SK-N-SH treated with all-trans-retinoic acid at 6 μM for 48 hours (cell line): ENCODE measurements at regions not wholly inside any gene's neighbourhood (a gene's known extent, or its start where the extent isn't known, plus 50 kb on each side); places are given as distances from the start of the nearest gene placed in this dataset.

Experiments
- ATAC-seq: fragments of 200-7000 bp; cut with Tn5 transposase; 3 replicates; pipeline ENCODE4 v1.9.1; 2020; ENCODE audit warnings: mild to moderate bottlenecking, moderate library complexity
- ARNTL ChIP-seq: fragments of 450-650 bp; formaldehyde crosslinking; IDR thresholded peaks from 2 replicates; pipeline ENCODE4 v1.5.0; 2020; ENCODE audit warnings: low read depth, mild to moderate bottlenecking, moderate library complexity, borderline replicate concordance
- BACH2 ChIP-seq: fragments of 250-450 bp; sonication (Bioruptor Pico); IDR thresholded peaks from 2 replicates; pipeline ENCODE4 v1.9.0; 2021; ENCODE audit warnings: mild to moderate bottlenecking, borderline replicate concordance
- CSDC2 ChIP-seq: fragments of 250-450 bp; sonication (Bioruptor Pico); IDR thresholded peaks from 2 replicates; pipeline ENCODE4 v1.5.0; 2020; ENCODE audit warnings: mild to moderate bottlenecking, moderate library complexity
- ESRRG ChIP-seq: fragments of 250-450 bp; sonication (Bioruptor Pico); IDR thresholded peaks from 2 replicates; pipeline ENCODE4 v1.6.1; 2021; ENCODE audit warnings: mild to moderate bottlenecking
- GLIS3 ChIP-seq: fragments of 250-450 bp; sonication (Bioruptor Pico); IDR thresholded peaks from 2 replicates; pipeline ENCODE4 v1.5.0; 2020; ENCODE audit warnings: mild to moderate bottlenecking, moderate library complexity
- ISL1 ChIP-seq: fragments of 250-450 bp; sonication (Bioruptor Pico); IDR thresholded peaks from 2 replicates; pipeline ENCODE4 v2.1.2; 2022; ENCODE audit warnings: mild to moderate bottlenecking, moderate library complexity
- OSR1 ChIP-seq: fragments of 250-450 bp; sonication (Bioruptor Pico); IDR thresholded peaks from 2 replicates; pipeline ENCODE4 v1.8.0; 2022; ENCODE audit warnings: moderate library complexity, mild to moderate bottlenecking, inconsistent platforms
- PPARA ChIP-seq: fragments of 250-450 bp; sonication (Bioruptor Pico); IDR thresholded peaks from 2 replicates; pipeline ENCODE4 v1.5.0; 2020; ENCODE audit warnings: mild to moderate bottlenecking, borderline replicate concordance
- RARB ChIP-seq: fragments of 250-450 bp; sonication (Bioruptor Pico); IDR thresholded peaks from 2 replicates; pipeline ENCODE4 v1.8.0; 2021; ENCODE audit warnings: mild to moderate bottlenecking, moderate library complexity
- TCF4 ChIP-seq: fragments of 250-450 bp; sonication (Bioruptor Pico); IDR thresholded peaks from 2 replicates; pipeline ENCODE4 v1.8.0; 2021; ENCODE audit warnings: mild to moderate bottlenecking, moderate library complexity, borderline replicate concordance
- TOX ChIP-seq: fragments of 250-450 bp; sonication (Bioruptor Pico); IDR thresholded peaks from 2 replicates; pipeline ENCODE4 v1.8.0; 2021; ENCODE audit warnings: mild to moderate bottlenecking, moderate library complexity, borderline replicate concordance
- ZC3H10 ChIP-seq: fragments of 250-450 bp; sonication (Bioruptor Pico); IDR thresholded peaks from 2 replicates; pipeline ENCODE4 v1.5.1; 2021; ENCODE audit warnings: mild to moderate bottlenecking, moderate library complexity
- ZFP3 ChIP-seq: fragments of 250-450 bp; sonication (Bioruptor Pico); IDR thresholded peaks from 2 replicates; pipeline ENCODE4 v1.5.0; 2020; ENCODE audit warnings: mild to moderate bottlenecking, moderate library complexity
- ZFP30 ChIP-seq: fragments of 450-650 bp; formaldehyde crosslinking; IDR thresholded peaks from 2 replicates; pipeline ENCODE4 v1.5.0; 2022; ENCODE audit warnings: mild to moderate bottlenecking, moderate library complexity
- ZNF565 ChIP-seq: fragments of 450-650 bp; formaldehyde crosslinking; conservative IDR thresholded peaks from 2 replicates; pipeline ENCODE4 v1.5.0; 2020; ENCODE audit warnings: low read depth, mild to moderate bottlenecking, moderate library complexity
- ZNF70 ChIP-seq: fragments of 450-650 bp; formaldehyde crosslinking; IDR thresholded peaks from 2 replicates; pipeline ENCODE4 v1.5.0; 2020; ENCODE audit warnings: mild to moderate bottlenecking, moderate library complexity
- ZNF8 ChIP-seq: fragments of 450-650 bp; formaldehyde crosslinking; IDR thresholded peaks from 2 replicates; pipeline ENCODE4 v1.5.0; 2020; ENCODE audit warnings: mild to moderate bottlenecking, moderate library complexity
- TF ChIP-seq, protein P1 (sequence below): fragments of 250-450 bp; sonication (Bioruptor Pico); IDR thresholded peaks from 2 replicates; pipeline ENCODE4 v1.5.1; 2021; ENCODE audit warnings: mild to moderate bottlenecking, moderate library complexity
- TF ChIP-seq, protein P2 (sequence below): fragments of 250-450 bp; sonication (Bioruptor Pico); IDR thresholded peaks from 2 replicates; pipeline ENCODE4 v1.8.0; 2020; ENCODE audit warnings: mild to moderate bottlenecking, moderate library complexity, borderline replicate concordance
- TF ChIP-seq, protein P3 (sequence below): fragments of 250-450 bp; sonication (Bioruptor Pico); IDR thresholded peaks from 2 replicates; pipeline ENCODE4 v1.5.1; 2020; ENCODE audit warnings: low read depth, mild to moderate bottlenecking, moderate library complexity
- TF ChIP-seq, protein P4 (sequence below): fragments of 250-450 bp; sonication (Bioruptor Pico); IDR thresholded peaks from 2 replicates; pipeline ENCODE4 v1.5.0; 2020; ENCODE audit warnings: mild to moderate bottlenecking, moderate library complexity
- TF ChIP-seq, protein P5 (sequence below): fragments of 250-450 bp; sonication (Bioruptor Pico); IDR thresholded peaks from 2 replicates; pipeline ENCODE4 v1.8.0; 2021; ENCODE audit warnings: low read depth, mild to moderate bottlenecking, moderate library complexity, borderline replicate concordance

DNA sequence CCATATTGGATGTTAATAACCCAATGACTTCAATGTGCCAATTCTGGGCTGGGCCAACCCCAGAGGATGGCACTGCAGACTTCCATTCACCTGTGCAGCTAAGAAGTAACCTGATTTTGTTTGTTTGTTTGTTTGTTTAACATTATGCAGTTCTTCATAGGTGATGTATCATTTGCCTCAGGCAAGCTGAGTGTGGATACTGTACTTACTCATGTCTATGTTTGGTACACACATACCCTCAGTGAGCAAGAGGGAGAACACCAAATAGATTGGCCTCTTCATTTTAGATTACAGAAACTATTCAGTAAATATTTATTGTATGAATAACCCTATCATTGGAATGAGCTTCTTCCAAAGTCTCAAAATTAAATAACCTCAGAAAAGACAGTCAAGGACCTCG, 180.2 kb upstream of the SMC2 start:
- ATAC-seq = no peak
- TF ChIP-seq, protein P1, sequence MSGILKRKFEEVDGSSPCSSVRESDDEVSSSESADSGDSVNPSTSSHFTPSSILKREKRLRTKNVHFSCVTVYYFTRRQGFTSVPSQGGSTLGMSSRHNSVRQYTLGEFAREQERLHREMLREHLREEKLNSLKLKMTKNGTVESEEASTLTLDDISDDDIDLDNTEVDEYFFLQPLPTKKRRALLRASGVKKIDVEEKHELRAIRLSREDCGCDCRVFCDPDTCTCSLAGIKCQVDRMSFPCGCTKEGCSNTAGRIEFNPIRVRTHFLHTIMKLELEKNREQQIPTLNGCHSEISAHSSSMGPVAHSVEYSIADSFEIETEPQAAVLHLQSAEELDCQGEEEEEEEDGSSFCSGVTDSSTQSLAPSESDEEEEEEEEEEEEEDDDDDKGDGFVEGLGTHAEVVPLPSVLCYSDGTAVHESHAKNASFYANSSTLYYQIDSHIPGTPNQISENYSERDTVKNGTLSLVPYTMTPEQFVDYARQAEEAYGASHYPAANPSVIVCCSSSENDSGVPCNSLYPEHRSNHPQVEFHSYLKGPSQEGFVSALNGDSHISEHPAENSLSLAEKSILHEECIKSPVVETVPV (CRISPR knock-in tag) = no peak
- TF ChIP-seq TOX (CRISPR knock-in tag) (no peak), PPARA (CRISPR knock-in tag) (no peak), BACH2 (no peak), ZFP30 (CRISPR knock-in tag) (no peak), OSR1 (CRISPR knock-in tag) (no peak), CSDC2 (CRISPR knock-in tag) (no peak), ZC3H10 (CRISPR knock-in tag) (no peak), ESRRG (CRISPR knock-in tag) (no peak), ISL1 (CRISPR knock-in tag) (no peak)
- TF ChIP-seq, protein P2, sequence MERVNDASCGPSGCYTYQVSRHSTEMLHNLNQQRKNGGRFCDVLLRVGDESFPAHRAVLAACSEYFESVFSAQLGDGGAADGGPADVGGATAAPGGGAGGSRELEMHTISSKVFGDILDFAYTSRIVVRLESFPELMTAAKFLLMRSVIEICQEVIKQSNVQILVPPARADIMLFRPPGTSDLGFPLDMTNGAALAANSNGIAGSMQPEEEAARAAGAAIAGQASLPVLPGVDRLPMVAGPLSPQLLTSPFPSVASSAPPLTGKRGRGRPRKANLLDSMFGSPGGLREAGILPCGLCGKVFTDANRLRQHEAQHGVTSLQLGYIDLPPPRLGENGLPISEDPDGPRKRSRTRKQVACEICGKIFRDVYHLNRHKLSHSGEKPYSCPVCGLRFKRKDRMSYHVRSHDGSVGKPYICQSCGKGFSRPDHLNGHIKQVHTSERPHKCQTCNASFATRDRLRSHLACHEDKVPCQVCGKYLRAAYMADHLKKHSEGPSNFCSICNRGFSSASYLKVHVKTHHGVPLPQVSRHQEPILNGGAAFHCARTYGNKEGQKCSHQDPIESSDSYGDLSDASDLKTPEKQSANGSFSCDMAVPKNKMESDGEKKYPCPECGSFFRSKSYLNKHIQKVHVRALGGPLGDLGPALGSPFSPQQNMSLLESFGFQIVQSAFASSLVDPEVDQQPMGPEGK (CRISPR knock-in tag) = no peak

DNA sequence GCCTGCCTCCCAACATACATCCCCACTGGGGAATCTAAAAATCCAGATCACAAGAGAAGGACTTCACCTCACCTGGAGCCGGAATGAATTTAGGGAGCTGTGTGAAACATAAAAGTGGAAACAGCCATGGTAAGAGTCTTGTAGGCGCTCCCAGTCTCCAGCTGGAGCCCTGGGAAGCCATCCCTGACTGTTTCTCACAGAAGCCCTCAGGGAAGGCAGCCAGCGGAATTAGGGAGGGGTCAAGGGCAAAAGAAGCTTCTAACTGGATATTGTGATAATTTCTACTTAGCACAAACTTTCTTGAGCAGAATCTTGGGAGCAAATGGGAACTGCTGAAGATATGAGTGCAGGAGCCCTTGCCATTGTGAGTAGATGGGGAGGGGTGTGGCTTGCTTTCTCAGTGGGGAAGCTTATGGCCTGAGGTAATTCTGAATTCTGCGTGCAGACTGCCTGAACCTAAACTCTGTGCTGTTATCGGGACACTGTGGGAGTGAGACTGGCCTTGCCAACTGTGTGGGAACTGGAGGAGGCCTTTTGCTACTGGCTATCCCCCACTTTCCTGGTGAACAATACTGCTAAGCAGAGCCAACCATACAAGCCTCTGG, 174.4 kb upstream of the SMC2 start:
- TF ChIP-seq ZFP3 (CRISPR knock-in tag) = no peak
- no peak for TF ChIP-seq ZNF70
- TF ChIP-seq ARNTL (CRISPR knock-in tag) = no peak
- TF ChIP-seq, protein P3, sequence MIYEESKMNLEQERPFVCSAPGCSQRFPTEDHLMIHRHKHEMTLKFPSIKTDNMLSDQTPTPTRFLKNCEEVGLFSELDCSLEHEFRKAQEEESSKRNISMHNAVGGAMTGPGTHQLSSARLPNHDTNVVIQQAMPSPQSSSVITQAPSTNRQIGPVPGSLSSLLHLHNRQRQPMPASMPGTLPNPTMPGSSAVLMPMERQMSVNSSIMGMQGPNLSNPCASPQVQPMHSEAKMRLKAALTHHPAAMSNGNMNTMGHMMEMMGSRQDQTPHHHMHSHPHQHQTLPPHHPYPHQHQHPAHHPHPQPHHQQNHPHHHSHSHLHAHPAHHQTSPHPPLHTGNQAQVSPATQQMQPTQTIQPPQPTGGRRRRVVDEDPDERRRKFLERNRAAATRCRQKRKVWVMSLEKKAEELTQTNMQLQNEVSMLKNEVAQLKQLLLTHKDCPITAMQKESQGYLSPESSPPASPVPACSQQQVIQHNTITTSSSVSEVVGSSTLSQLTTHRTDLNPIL = no peak
- TF ChIP-seq ZC3H10 (CRISPR knock-in tag) = no peak
- ATAC-seq = no peak

DNA sequence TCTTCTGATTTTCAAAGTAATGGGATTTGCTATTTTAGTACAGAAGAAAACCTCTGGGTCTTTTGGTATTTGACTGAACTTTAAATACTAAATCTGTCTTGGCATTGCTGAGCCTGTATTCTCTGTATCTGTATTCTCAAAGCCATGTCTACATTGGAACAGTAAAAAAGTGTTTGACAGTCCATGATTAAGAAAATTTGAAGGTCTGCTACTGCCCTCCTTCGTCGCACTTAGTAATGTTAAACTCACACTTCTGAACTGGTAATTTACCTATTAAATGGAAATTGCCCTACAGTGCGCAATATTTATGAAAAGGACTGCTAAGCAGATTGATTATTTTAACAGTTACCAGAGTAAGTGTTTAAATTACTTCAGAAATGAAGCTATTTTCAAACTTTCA, 165.7 kb upstream of the SMC2 start:
- TF ChIP-seq ZNF565 (CRISPR knock-in tag) (no peak), TCF4 (CRISPR knock-in tag) (no peak), ARNTL (CRISPR knock-in tag) (no peak), ZNF8 (no peak), ZFP3 (CRISPR knock-in tag) (no peak), ISL1 (CRISPR knock-in tag) (no peak), ZFP30 (CRISPR knock-in tag) (no peak), ESRRG (CRISPR knock-in tag) (no peak), ZC3H10 (CRISPR knock-in tag) (no peak), RARB (CRISPR knock-in tag) (no peak), CSDC2 (CRISPR knock-in tag) (no peak), GLIS3 (CRISPR knock-in tag) (no peak)
- TF ChIP-seq, protein P4, sequence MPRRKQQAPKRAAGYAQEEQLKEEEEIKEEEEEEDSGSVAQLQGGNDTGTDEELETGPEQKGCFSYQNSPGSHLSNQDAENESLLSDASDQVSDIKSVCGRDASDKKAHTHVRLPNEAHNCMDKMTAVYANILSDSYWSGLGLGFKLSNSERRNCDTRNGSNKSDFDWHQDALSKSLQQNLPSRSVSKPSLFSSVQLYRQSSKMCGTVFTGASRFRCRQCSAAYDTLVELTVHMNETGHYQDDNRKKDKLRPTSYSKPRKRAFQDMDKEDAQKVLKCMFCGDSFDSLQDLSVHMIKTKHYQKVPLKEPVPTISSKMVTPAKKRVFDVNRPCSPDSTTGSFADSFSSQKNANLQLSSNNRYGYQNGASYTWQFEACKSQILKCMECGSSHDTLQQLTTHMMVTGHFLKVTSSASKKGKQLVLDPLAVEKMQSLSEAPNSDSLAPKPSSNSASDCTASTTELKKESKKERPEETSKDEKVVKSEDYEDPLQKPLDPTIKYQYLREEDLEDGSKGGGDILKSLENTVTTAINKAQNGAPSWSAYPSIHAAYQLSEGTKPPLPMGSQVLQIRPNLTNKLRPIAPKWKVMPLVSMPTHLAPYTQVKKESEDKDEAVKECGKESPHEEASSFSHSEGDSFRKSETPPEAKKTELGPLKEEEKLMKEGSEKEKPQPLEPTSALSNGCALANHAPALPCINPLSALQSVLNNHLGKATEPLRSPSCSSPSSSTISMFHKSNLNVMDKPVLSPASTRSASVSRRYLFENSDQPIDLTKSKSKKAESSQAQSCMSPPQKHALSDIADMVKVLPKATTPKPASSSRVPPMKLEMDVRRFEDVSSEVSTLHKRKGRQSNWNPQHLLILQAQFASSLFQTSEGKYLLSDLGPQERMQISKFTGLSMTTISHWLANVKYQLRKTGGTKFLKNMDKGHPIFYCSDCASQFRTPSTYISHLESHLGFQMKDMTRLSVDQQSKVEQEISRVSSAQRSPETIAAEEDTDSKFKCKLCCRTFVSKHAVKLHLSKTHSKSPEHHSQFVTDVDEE (CRISPR knock-in tag) = no peak
- TF ChIP-seq, protein P2 (CRISPR knock-in tag) = no peak
- TF ChIP-seq, protein P5, sequence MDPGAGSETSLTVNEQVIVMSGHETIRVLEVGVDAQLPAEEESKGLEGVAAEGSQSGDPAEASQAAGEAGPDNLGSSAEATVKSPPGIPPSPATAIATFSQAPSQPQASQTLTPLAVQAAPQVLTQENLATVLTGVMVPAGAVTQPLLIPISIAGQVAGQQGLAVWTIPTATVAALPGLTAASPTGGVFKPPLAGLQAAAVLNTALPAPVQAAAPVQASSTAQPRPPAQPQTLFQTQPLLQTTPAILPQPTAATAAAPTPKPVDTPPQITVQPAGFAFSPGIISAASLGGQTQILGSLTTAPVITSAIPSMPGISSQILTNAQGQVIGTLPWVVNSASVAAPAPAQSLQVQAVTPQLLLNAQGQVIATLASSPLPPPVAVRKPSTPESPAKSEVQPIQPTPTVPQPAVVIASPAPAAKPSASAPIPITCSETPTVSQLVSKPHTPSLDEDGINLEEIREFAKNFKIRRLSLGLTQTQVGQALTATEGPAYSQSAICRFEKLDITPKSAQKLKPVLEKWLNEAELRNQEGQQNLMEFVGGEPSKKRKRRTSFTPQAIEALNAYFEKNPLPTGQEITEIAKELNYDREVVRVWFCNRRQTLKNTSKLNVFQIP = no peak
- TF ChIP-seq, protein P3 = no peak
- no peak for ATAC-seq
